IMR-90 (cell line): ENCODE measurements at regions not wholly inside any gene's neighbourhood (a gene's known extent, or its start where the extent isn't known, plus 50 kb on each side); places are given as distances from the start of the nearest gene placed in this dataset.

Source experiments
- ATAC-seq: fragments of 200-7000 bp; cut with Tn5 transposase; 2 replicates; pipeline ENCODE4 v1.9.1; 2020; ENCODE audit warnings: low read depth, mild to moderate bottlenecking, moderate library complexity
- BruUV-seq: library from RNA; stranded (reverse); fragments of 400-500 nt; replicated peaks from 2 replicates; lab custom pipeline; 2021; lab: Mats Ljungman, UMichigan
- CTCF ChIA-PET: fragments of 300-600 bp; formaldehyde crosslinking; extraction: SDS; loops from one replicate; lab custom pipeline; 2021; ENCODE audit warnings: antibody characterized with exemption; lab: Yijun Ruan, JAX
- POLR2A ChIA-PET: fragments of 300-600 bp; sonication (Branson Sonifier 250); formaldehyde crosslinking; loops from one replicate; lab custom pipeline; 2022; ENCODE audit warnings: antibody characterized with exemption; ENCODE audit not compliant: unreplicated experiment; lab: Charles Lee
- DNase-seq: peaks from one replicate; pipeline ENCODE4 v3.0.0; 2013
- H2AFZ ChIP-seq: replicated peaks from 2 replicates; pipeline ENCODE3; 2013; ENCODE audit warnings: low read length, mild to moderate bottlenecking; ENCODE audit not compliant: poor library complexity
- H2AK5ac ChIP-seq: 2 replicates; pipeline ENCODE4 v1.6.1; 2013; ENCODE audit warnings: low read depth, low read length, inconsistent platforms
- H2AK9ac ChIP-seq: replicated peaks from 2 replicates; pipeline ENCODE3; 2013; ENCODE audit warnings: mild to moderate bottlenecking, low read depth, low read length, moderate library complexity; ENCODE audit not compliant: poor library complexity
- H2BK120ac ChIP-seq: 2 replicates; pipeline ENCODE4 v1.6.1; 2013; ENCODE audit warnings: low read depth, low read length, inconsistent platforms
- H2BK15ac ChIP-seq: 3 replicates; pipeline ENCODE4 v1.6.1; 2013; ENCODE audit warnings: low read depth, low read length, inconsistent platforms
- H2BK20ac ChIP-seq: 2 replicates; pipeline ENCODE4 v1.6.1; 2013; ENCODE audit warnings: low read depth, mild to moderate bottlenecking, inconsistent platforms, low read length, moderate library complexity
- H2BK5ac ChIP-seq: 2 replicates; pipeline ENCODE4 v1.6.1; 2013; ENCODE audit warnings: mild to moderate bottlenecking, low read depth, low read length, inconsistent platforms; ENCODE audit not compliant: poor library complexity, severe bottlenecking
- H3K14ac ChIP-seq: replicated peaks from 2 replicates; pipeline ENCODE4 v1.6.1; 2013; ENCODE audit warnings: low read depth, low read length, inconsistent platforms
- H3K18ac ChIP-seq: 2 replicates; pipeline ENCODE4 v1.6.1; 2013; ENCODE audit warnings: low read depth, low read length, control low read depth
- H3K23ac ChIP-seq: 2 replicates; pipeline ENCODE4 v1.6.1; 2013; ENCODE audit warnings: low read depth, low read length, inconsistent platforms
- H3K27ac ChIP-seq: 2 replicates; pipeline ENCODE4 v1.5.1; 2013; ENCODE audit warnings: mild to moderate bottlenecking, control low read depth, low read length; ENCODE audit not compliant: insufficient read depth
- H3K27me3 ChIP-seq: 2 replicates; pipeline ENCODE4 v1.6.1; 2013; ENCODE audit warnings: low read length; ENCODE audit not compliant: control insufficient read depth, insufficient read depth
- H3K36me3 ChIP-seq: 2 replicates; pipeline ENCODE4 v1.6.1; 2013; ENCODE audit warnings: low read length, mixed read lengths; ENCODE audit not compliant: control insufficient read depth, insufficient read depth
- H3K4ac ChIP-seq: 2 replicates; pipeline ENCODE4 v1.6.1; 2013; ENCODE audit warnings: low read depth, low read length, inconsistent platforms
- H3K4me1 ChIP-seq: 2 replicates; pipeline ENCODE4 v1.6.1; 2013; ENCODE audit warnings: low read length, mixed read lengths; ENCODE audit not compliant: control insufficient read depth, insufficient read depth
- H3K4me2 ChIP-seq: 2 replicates; pipeline ENCODE4 v1.6.1; 2013; ENCODE audit warnings: low read depth, mild to moderate bottlenecking, control low read depth, low read length, moderate library complexity
- H3K4me3 ChIP-seq: 2 replicates; pipeline ENCODE4 v1.5.1; 2013; ENCODE audit warnings: low read depth, mild to moderate bottlenecking, control low read depth, low read length, moderate library complexity; ENCODE audit not compliant: insufficient read depth
- H3K56ac ChIP-seq: 2 replicates; pipeline ENCODE4 v1.6.1; 2013; ENCODE audit warnings: low read length, inconsistent platforms; ENCODE audit not compliant: insufficient read depth; ENCODE audit errors: extremely low read depth
- H3K79me1 ChIP-seq, 2 experiments: 2 replicates each; pipeline ENCODE4 v1.6.1; 2013; ENCODE audit warnings: low read length in 2 of 2, inconsistent platforms in 1 of 2, low read depth in 1 of 2
- H3K9ac ChIP-seq: 2 replicates; pipeline ENCODE4 v1.6.1; 2013; ENCODE audit warnings: low read depth, low read length, control low read depth
- H3K9me1 ChIP-seq: 2 replicates; pipeline ENCODE4 v1.6.1; 2013; ENCODE audit warnings: low read length, inconsistent platforms; ENCODE audit not compliant: insufficient read depth
- H3K9me3 ChIP-seq: 2 replicates; pipeline ENCODE4 v1.6.1; 2013; ENCODE audit warnings: low read length; ENCODE audit not compliant: control insufficient read depth, insufficient read depth
- H4K20me1 ChIP-seq: 2 replicates; pipeline ENCODE4 v1.6.1; 2013; ENCODE audit warnings: low read length, inconsistent platforms; ENCODE audit not compliant: insufficient read depth
- H4K5ac ChIP-seq: 2 replicates; pipeline ENCODE4 v1.6.1; 2013; ENCODE audit warnings: mild to moderate bottlenecking, low read depth, low read length, control low read depth
- H4K8ac ChIP-seq, 2 experiments: 2 replicates each; pipeline ENCODE4 v1.6.1; 2013; ENCODE audit warnings: low read depth in 2 of 2, low read length in 2 of 2, control low read depth in 1 of 2, inconsistent platforms in 1 of 2
- H4K91ac ChIP-seq: 2 replicates; pipeline ENCODE4 v1.6.1; 2013; ENCODE audit warnings: low read depth, low read length, inconsistent platforms; ENCODE audit not compliant: insufficient read depth
- BHLHE40 ChIP-seq: fragments of 150-350 bp; IDR thresholded peaks from 2 replicates; pipeline ENCODE4 v1.6.1; 2016; ENCODE audit warnings: mild to moderate bottlenecking, low read depth, low read length
- CEBPB ChIP-seq: IDR thresholded peaks from 2 replicates; pipeline ENCODE4 v1.6.1; 2012; ENCODE audit warnings: low read depth, low read length, improper control_type of control experiment
- CHD1 ChIP-seq: IDR thresholded peaks from 2 replicates; pipeline ENCODE4 v1.6.1; 2012; ENCODE audit warnings: low read depth, low read length, improper control_type of control experiment
- ELK1 ChIP-seq: fragments of 150-350 bp; IDR thresholded peaks from 2 replicates; pipeline ENCODE4 v1.6.1; 2016; ENCODE audit warnings: low read depth, mild to moderate bottlenecking, low read length, moderate library complexity, borderline replicate concordance
- FOS ChIP-seq: fragments of 150-350 bp; IDR thresholded peaks from 2 replicates; pipeline ENCODE4 v1.6.1; 2016; ENCODE audit warnings: low read depth, low read length
- MAFK ChIP-seq: IDR thresholded peaks from 2 replicates; pipeline ENCODE4 v1.6.1; 2012; ENCODE audit warnings: low read depth, low read length, improper control_type of control experiment
- MAZ ChIP-seq: IDR thresholded peaks from 2 replicates; pipeline ENCODE4 v1.6.1; 2012; ENCODE audit warnings: low read depth, mild to moderate bottlenecking, low read length, improper control_type of control experiment, moderate library complexity, borderline replicate concordance
- NFE2L2 ChIP-seq: fragments of 150-350 bp; IDR thresholded peaks from 2 replicates; pipeline ENCODE4 v1.6.1; 2016; ENCODE audit warnings: low read depth, mild to moderate bottlenecking, low read length
- POLR2A ChIP-seq: IDR thresholded peaks from 2 replicates; pipeline ENCODE4 v1.6.1; 2012; ENCODE audit warnings: mild to moderate bottlenecking, low read depth, low read length
- RAD21 ChIP-seq: IDR thresholded peaks from 2 replicates; pipeline ENCODE4 v1.6.1; 2012; ENCODE audit warnings: low read length, improper control_type of control experiment
- RCOR1 ChIP-seq: IDR thresholded peaks from 2 replicates; pipeline ENCODE4 v1.6.1; 2012; ENCODE audit warnings: mild to moderate bottlenecking, low read length, improper control_type of control experiment; ENCODE audit not compliant: insufficient replicate concordance
- RFX5 ChIP-seq: IDR thresholded peaks from 2 replicates; pipeline ENCODE4 v1.8.0; 2012; ENCODE audit warnings: low read depth, mild to moderate bottlenecking, low read length, moderate library complexity
- SMC3 ChIP-seq: fragments of 150-350 bp; IDR thresholded peaks from 2 replicates; pipeline ENCODE4 v1.6.1; 2016; ENCODE audit warnings: low read depth, mild to moderate bottlenecking, antibody characterized with exemption, low read length, moderate library complexity
- USF2 ChIP-seq: fragments of 150-350 bp; IDR thresholded peaks from 2 replicates; pipeline ENCODE4 v1.6.1; 2017; ENCODE audit warnings: mild to moderate bottlenecking, antibody characterized with exemption, low read length, low read depth
- WGBS, 2 experiments: methylation state at CpG; one replicate each; pipeline versions ENCODE4 v1.1.5 to v1.1.7; 2013; ENCODE audit warnings: missing lambda C conversion rate in 2 of 2; ENCODE audit not compliant: insufficient read length in 1 of 2; ENCODE audit errors: extremely low coverage in 2 of 2; 5-methylcytosine and 5-hydroxymethylcytosine counted together
- dilution Hi-C: fragments of 300-500 bp; cut with HindIII; formaldehyde crosslinking; loops from one replicate; pipeline ENCODE4 v1.14.3; 2018; ENCODE audit warnings: low sequenced_read_pairs; ENCODE audit not compliant: unreplicated experiment
- in situ Hi-C: fragments of 300-500 bp; cut with MboI; formaldehyde crosslinking; loops from 3 replicates; pipeline ENCODE4 v1.14.3; 2019; ENCODE audit warnings: low sequenced_read_pairs, inconsistent platforms, mixed read lengths
- intact Hi-C: fragments of 100-400 bp; cut with micrococcal nuclease; formaldehyde crosslinking; loops from 2 replicates; pipeline ENCODE4 v1.10.0; 2022

GRCh38 chr12:68452078-68452715 lies 120.0 kb upstream of the MDM1 start:
- in situ Hi-C loops (no loop called here), dilution Hi-C loops (no loop called here), intact Hi-C loops (no loop called here)
- Histone ChIP-seq H3K4ac (no peak overlapping the region), H3K27ac (no peak overlapping the region), H2BK120ac (no peak overlapping the region), H3K23ac (no peak overlapping the region), H2AK5ac (no peak overlapping the region), H3K4me3 (peak overlapping the region; percentile 17; the same call in 1 of the 2 replicates), H3K4me2 (peak overlapping the region; percentile 84; the same call in 1 of the 2 replicates), H4K8ac (no peak overlapping the region; a peak in 1 of 4 replicates), H4K20me1 (no peaks in the 10 kb centered on the region), H4K91ac (no peak overlapping the region), H2AFZ (no peak overlapping the region), H3K79me1 (no peaks in the 10 kb centered on the region), H3K9me3 (no peaks in the 10 kb centered on the region), H3K27me3 (no peaks in the 10 kb centered on the region), H3K18ac (peak overlapping the region; percentile 43; the same call in 1 of the 2 replicates), H2BK15ac (no peak overlapping the region), H3K9ac (no peak overlapping the region), H3K56ac (no peak overlapping the region), H3K4me1 (peaks cover 9% of the 10 kb centered on the region), H3K9me1 (peaks cover 4% of the 10 kb centered on the region; the same call in 1 of the 2 replicates), H4K5ac (no peak overlapping the region), H2BK20ac (no peak overlapping the region), H2BK5ac (no peak overlapping the region), H3K14ac (no peak overlapping the region), H2AK9ac (no peak overlapping the region), H3K36me3 (no peaks in the 10 kb centered on the region)
- WGBS, 2 experiments: no CpG with 5 or more reads among the region's 3 CpGs
- DNase-seq: no peak
- POLR2A ChIA-PET: no interaction called here
- no peak for ATAC-seq
- no TSS peak for BruUV-seq
- CTCF ChIA-PET: no interaction called here
- TF ChIP-seq RCOR1 (no peak), CHD1 (no peak), MAFK (no peak), NFE2L2 (no peak), MAZ (no peak), ELK1 (no peak), RAD21 (no peak), SMC3 (no peak), USF2 (no peak), RFX5 (no peak), FOS (no peak), POLR2A (no peak), CEBPB (no peak), BHLHE40 (no peak)
